HL-60 (cell line): ENCODE measurements at regions not wholly inside any gene's neighbourhood (a gene's known extent, or its start where the extent isn't known, plus 50 kb on each side); places are given as distances from the start of the nearest gene placed in this dataset.
A peak's percentile ranks its signal among the peaks of the same experiment; 100 is the strongest.

Source experiments
- DNase-seq, 2 experiments: peaks; one replicate each; pipeline ENCODE4 v3.0.0-alpha.2; 2010 to 2020; ENCODE audit warnings: low read depth in 1 of 2, low spot score in 1 of 2
- H3K27ac ChIP-seq: fragments of 250-450 bp; sonication (Bioruptor Pico); replicated peaks from 2 replicates; pipeline ENCODE4 v1.5.1; 2020; ENCODE audit warnings: mild to moderate bottlenecking, moderate library complexity
- H3K27me3 ChIP-seq: fragments of 250-450 bp; sonication (Bioruptor Pico); 2 replicates; pipeline ENCODE4 v1.5.1; 2021; ENCODE audit warnings: mild to moderate bottlenecking, moderate library complexity; ENCODE audit not compliant: insufficient read depth, poor library complexity, severe bottlenecking
- H3K4me3 ChIP-seq: replicated peaks from 2 replicates; pipeline ENCODE4 v1.5.1; 2011; ENCODE audit warnings: mild to moderate bottlenecking, control low read depth, low read length; ENCODE audit not compliant: insufficient read depth
- GABPA ChIP-seq: IDR thresholded peaks from 2 replicates; pipeline ENCODE4 v1.6.1; 2012; ENCODE audit warnings: low read depth
- POLR2AphosphoS5 ChIP-seq: IDR thresholded peaks from 2 replicates; pipeline ENCODE4 v1.6.1; 2012; ENCODE audit warnings: low read depth
- SPI1 ChIP-seq: IDR thresholded peaks from 2 replicates; pipeline ENCODE4 v1.6.1; 2012; ENCODE audit warnings: low read depth, mild to moderate bottlenecking, borderline replicate concordance
- TF ChIP-seq, protein P1 (sequence below): IDR thresholded peaks from one replicate; pipeline ENCODE4 v1.5.1; 2011; ENCODE audit warnings: low read length, control low read depth, inconsistent platforms; ENCODE audit not compliant: insufficient read depth
- TF ChIP-seq, protein P2 (sequence below): IDR thresholded peaks from 2 replicates; pipeline ENCODE4 v1.6.1; 2012; ENCODE audit warnings: low read depth; ENCODE audit not compliant: insufficient replicate concordance

DNA sequence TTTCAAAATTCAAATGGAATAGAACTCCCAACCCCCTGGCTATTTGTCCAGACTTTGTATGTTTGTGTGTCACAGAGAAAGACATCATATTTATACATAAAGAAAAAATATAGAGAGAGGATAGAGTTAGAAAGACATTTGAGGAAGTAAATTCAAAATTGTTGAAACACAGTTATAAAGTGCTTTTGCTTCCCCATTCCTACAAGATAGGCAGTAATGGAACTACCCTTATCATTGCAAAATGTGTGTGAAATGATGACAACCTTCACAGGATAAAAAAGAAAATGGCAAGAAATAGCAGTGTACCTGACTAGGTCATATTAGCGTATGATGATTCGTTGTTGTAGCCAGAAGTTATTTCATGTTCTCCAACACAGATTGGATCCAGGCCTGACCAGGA, 63.1 kb downstream of the FZD1 start:
- TF ChIP-seq, protein P1, sequence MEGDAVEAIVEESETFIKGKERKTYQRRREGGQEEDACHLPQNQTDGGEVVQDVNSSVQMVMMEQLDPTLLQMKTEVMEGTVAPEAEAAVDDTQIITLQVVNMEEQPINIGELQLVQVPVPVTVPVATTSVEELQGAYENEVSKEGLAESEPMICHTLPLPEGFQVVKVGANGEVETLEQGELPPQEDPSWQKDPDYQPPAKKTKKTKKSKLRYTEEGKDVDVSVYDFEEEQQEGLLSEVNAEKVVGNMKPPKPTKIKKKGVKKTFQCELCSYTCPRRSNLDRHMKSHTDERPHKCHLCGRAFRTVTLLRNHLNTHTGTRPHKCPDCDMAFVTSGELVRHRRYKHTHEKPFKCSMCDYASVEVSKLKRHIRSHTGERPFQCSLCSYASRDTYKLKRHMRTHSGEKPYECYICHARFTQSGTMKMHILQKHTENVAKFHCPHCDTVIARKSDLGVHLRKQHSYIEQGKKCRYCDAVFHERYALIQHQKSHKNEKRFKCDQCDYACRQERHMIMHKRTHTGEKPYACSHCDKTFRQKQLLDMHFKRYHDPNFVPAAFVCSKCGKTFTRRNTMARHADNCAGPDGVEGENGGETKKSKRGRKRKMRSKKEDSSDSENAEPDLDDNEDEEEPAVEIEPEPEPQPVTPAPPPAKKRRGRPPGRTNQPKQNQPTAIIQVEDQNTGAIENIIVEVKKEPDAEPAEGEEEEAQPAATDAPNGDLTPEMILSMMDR = no peak
- TF ChIP-seq SPI1 (no peak), POLR2AphosphoS5 (no peak), GABPA (no peak)
- TF ChIP-seq, protein P2, sequence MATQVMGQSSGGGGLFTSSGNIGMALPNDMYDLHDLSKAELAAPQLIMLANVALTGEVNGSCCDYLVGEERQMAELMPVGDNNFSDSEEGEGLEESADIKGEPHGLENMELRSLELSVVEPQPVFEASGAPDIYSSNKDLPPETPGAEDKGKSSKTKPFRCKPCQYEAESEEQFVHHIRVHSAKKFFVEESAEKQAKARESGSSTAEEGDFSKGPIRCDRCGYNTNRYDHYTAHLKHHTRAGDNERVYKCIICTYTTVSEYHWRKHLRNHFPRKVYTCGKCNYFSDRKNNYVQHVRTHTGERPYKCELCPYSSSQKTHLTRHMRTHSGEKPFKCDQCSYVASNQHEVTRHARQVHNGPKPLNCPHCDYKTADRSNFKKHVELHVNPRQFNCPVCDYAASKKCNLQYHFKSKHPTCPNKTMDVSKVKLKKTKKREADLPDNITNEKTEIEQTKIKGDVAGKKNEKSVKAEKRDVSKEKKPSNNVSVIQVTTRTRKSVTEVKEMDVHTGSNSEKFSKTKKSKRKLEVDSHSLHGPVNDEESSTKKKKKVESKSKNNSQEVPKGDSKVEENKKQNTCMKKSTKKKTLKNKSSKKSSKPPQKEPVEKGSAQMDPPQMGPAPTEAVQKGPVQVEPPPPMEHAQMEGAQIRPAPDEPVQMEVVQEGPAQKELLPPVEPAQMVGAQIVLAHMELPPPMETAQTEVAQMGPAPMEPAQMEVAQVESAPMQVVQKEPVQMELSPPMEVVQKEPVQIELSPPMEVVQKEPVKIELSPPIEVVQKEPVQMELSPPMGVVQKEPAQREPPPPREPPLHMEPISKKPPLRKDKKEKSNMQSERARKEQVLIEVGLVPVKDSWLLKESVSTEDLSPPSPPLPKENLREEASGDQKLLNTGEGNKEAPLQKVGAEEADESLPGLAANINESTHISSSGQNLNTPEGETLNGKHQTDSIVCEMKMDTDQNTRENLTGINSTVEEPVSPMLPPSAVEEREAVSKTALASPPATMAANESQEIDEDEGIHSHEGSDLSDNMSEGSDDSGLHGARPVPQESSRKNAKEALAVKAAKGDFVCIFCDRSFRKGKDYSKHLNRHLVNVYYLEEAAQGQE = no peak
- DNase-seq = peak in 1 of 2 experiments; percentile 36
- Histone ChIP-seq H3K27me3 (no peaks in the 10 kb centered on the region), H3K4me3 (no peak overlapping the region), H3K27ac (peak overlapping the region; percentile 14; the same call in 1 of the 2 replicates)

DNA sequence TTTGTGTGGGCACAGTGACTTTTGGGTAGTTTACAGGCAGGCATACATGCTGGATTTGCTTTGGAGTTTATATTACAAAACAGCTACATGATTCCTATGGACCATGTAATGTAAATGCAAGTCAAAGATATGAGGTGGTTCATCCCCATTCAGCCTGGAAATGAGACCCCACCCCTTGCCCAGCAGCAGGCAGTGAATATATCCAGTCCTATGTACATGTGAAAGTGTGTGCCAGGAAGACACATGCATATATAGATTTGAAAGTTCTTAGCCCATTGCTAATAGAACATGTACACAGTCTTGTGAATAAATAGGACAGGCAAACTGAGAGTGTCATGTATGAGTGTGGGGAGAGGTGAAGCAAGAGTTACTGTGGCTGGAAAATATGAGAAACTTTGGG, 65.3 kb downstream of the FZD1 start:
- no peak for DNase-seq
- Histone ChIP-seq H3K4me3 (no peak overlapping the region), H3K27me3 (no peaks in the 10 kb centered on the region), H3K27ac (no peak overlapping the region)
- TF ChIP-seq SPI1 (no peak), POLR2AphosphoS5 (no peak), GABPA (no peak)
- TF ChIP-seq, protein P2 = no peak
- TF ChIP-seq, protein P1 = no peak

DNA sequence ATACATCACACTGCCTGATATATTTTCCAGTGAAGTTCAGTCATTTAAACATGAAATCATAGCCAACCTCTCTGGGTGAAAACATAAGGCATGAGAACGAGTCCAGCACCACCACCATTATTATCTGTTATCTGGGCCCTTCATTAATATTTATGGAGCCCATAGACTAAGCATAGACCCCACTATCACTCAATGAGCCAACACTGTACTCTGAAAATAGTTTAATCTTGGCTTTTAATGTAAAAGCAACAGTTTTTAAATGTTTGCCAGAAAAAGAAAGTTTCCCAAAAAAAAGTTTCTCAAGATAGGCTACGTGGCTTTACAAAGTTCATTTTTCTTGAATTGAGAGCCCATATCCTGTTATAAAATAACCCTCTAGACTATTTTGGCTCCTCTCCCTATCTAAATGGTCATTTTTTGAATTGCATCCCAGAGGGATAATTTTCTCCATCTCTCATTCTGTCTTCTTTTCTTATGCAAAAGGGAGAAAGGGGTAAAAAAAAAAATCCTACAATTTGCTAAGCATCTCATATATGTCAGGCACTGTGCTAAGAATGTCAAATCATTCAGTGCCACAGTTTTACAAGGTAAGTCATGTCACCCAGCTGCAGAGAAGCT, 66.1 kb downstream of the FZD1 start:
- H3K4me3 ChIP-seq = no peak overlapping the region
- TF ChIP-seq POLR2AphosphoS5 (no peak), GABPA (no peak), SPI1 (no peak)
- TF ChIP-seq, protein P2 = no peak
- TF ChIP-seq, protein P1 = no peak
- H3K27me3 ChIP-seq = no peaks in the 10 kb centered on the region
- no peak for DNase-seq
- H3K27ac ChIP-seq = no peak overlapping the region
